ENCODE measurements at regions not wholly inside any gene's neighbourhood (a gene's known extent, or its start where the extent isn't known, plus 50 kb on each side); places are given as distances from the start of the nearest gene placed in this dataset.

DNA sequence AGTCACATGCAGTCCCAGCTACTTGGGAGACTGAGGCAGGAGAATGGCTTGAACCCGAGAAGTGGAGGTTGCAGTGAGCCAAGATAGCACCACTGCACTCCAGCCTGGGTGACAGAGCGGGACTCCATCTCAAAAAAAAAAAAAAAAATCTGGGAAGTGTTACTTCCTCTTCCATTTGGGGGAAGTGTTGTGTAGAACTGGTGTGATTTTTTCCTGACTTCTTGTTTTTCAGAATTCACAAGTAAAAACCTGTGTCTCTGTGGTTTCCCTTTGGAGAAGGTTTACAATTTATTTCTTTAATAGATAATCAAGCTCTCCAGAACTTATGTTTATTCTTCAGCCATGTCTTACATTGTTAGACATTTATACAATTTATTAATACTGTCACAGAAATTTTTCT lies 396.1 kb downstream of the BRD1 start:
- TF ChIP-seq CTCF (IDR thresholded peaks at IDR 0.05) (no peak), POLR2A (IDR thresholded peaks at IDR 0.05) (no peak)

All from esophagus squamous epithelium (tissue), 4 donors.